Activated T-helper 2 cell treated with anti-CD3 and anti-CD28 coated beads, Interferon-gamma antibody, Interleukin-2, Interleukin-4, amounts not matched to agents 10 μg/mL and 5 μg/mL and 100 μg/mL, durations not matched to agents 14 hours and 24 hours and 36 hours (primary cell): ENCODE measurements at regions not wholly inside any gene's neighbourhood (a gene's known extent, or its start where the extent isn't known, plus 50 kb on each side); places are given as distances from the start of the nearest gene placed in this dataset.

Source experiments
- DNase-seq: peaks from one replicate; pipeline ENCODE4 v3.0.0; 2021; ENCODE audit warnings: low spot score
- H3K27ac Mint-ChIP-seq: one replicate; pipeline ENCODE4 v1.8.0; 2021; ENCODE audit warnings: mixed read lengths
- H3K27me3 Mint-ChIP-seq: one replicate; pipeline ENCODE4 v1.8.0; 2021; ENCODE audit warnings: low read depth, mixed read lengths
- H3K36me3 Mint-ChIP-seq: one replicate; pipeline ENCODE4 v1.8.0; 2021; ENCODE audit warnings: low read depth, mixed read lengths
- H3K4me1 Mint-ChIP-seq: one replicate; pipeline ENCODE4 v1.8.0; 2021; ENCODE audit warnings: low read depth, mixed read lengths
- H3K4me3 Mint-ChIP-seq: one replicate; pipeline ENCODE4 v1.8.0; 2021; ENCODE audit warnings: low read depth, mild to moderate bottlenecking, moderate library complexity, mixed read lengths
- H3K9me3 Mint-ChIP-seq: one replicate; pipeline ENCODE4 v1.8.0; 2021; ENCODE audit warnings: mixed read lengths
- intact Hi-C: fragments of 100-400 bp; cut with micrococcal nuclease; formaldehyde crosslinking; loops from one replicate; pipeline ENCODE4 v1.15.1; 2023

- Mint-ChIP-seq H3K4me1 (no peaks in the 10 kb centered on the region), H3K4me3 (no peak overlapping the region), H3K9me3 (no peaks in the 10 kb centered on the region), H3K27ac (no peak overlapping the region), H3K36me3 (no peaks in the 10 kb centered on the region), H3K27me3 (peaks cover 15% of the 10 kb centered on the region)
- DNase-seq = no peak
- intact Hi-C loops = no loop called here
Observed at GRCh38 chr17:34874478-34874877, 86.8 kb downstream of the CCT6B start.

- intact Hi-C loops = no loop called here
Observed at GRCh38 chr17:34872640-34873039, 88.6 kb downstream of the CCT6B start.

GRCh38 chr17:34869641-34870040 is 91.6 kb downstream of the CCT6B start:
- DNase-seq = no peak
- no peak overlapping the region for H3K27ac Mint-ChIP-seq
- H3K36me3 Mint-ChIP-seq = no peaks in the 10 kb centered on the region
- H3K9me3 Mint-ChIP-seq = peaks cover 14% of the 10 kb centered on the region
- intact Hi-C loops = no loop called here
- peaks cover 6% of the 10 kb centered on the region for H3K4me1 Mint-ChIP-seq
- no peak overlapping the region for H3K4me3 Mint-ChIP-seq
- peaks cover 6% of the 10 kb centered on the region for H3K27me3 Mint-ChIP-seq

More at GRCh38 chr17:34872640-34873039, 88.6 kb downstream of the CCT6B start:
- Mint-ChIP-seq H3K27me3 (peaks cover 6% of the 10 kb centered on the region), H3K27ac (no peak overlapping the region), H3K9me3 (peaks cover 14% of the 10 kb centered on the region), H3K4me1 (peaks cover 6% of the 10 kb centered on the region), H3K36me3 (no peaks in the 10 kb centered on the region), H3K4me3 (no peak overlapping the region)
- no peak for DNase-seq

GRCh38 chr17:34865716-34866115 is 95.5 kb downstream of the CCT6B start:
- no peak for DNase-seq
- H3K9me3 Mint-ChIP-seq = peaks cover 14% of the 10 kb centered on the region

GRCh38 chr17:34862384-34862783 is 98.9 kb downstream of the CCT6B start:
- intact Hi-C loops = no loop called here
- Mint-ChIP-seq H3K27ac (no peak overlapping the region), H3K27me3 (peaks cover 22% of the 10 kb centered on the region)

More at GRCh38 chr17:34865716-34866115, 95.5 kb downstream of the CCT6B start:
- intact Hi-C loops = no loop called here
- no peak overlapping the region for H3K4me3 Mint-ChIP-seq
- H3K36me3 Mint-ChIP-seq = no peaks in the 10 kb centered on the region
- H3K27ac Mint-ChIP-seq = no peak overlapping the region
- peaks cover 16% of the 10 kb centered on the region for H3K27me3 Mint-ChIP-seq
- peaks cover 6% of the 10 kb centered on the region for H3K4me1 Mint-ChIP-seq

GRCh38 chr17:34861864-34862263 is 99.4 kb downstream of the CCT6B start:
- DNase-seq = no peak
- Mint-ChIP-seq H3K27ac (no peak overlapping the region), H3K9me3 (no peaks in the 10 kb centered on the region), H3K4me1 (peaks cover 20% of the 10 kb centered on the region), H3K27me3 (peaks cover 22% of the 10 kb centered on the region), H3K36me3 (no peaks in the 10 kb centered on the region), H3K4me3 (no peak overlapping the region)
- intact Hi-C loops = no loop called here

More at GRCh38 chr17:34862384-34862783, 98.9 kb downstream of the CCT6B start:
- Mint-ChIP-seq H3K4me1 (peaks cover 20% of the 10 kb centered on the region), H3K9me3 (no peaks in the 10 kb centered on the region), H3K36me3 (no peaks in the 10 kb centered on the region), H3K4me3 (no peak overlapping the region)
- no peak for DNase-seq

GRCh38 chr17:34859652-34860051 is 101.6 kb downstream of the CCT6B start:
- no peak for DNase-seq
- no peaks in the 10 kb centered on the region for H3K36me3 Mint-ChIP-seq
- H3K27ac Mint-ChIP-seq = peak overlapping the region; percentile 78
- peaks cover 20% of the 10 kb centered on the region for H3K4me1 Mint-ChIP-seq
- intact Hi-C loops = loop anchor here (1.0 to 10.0 kb wide), 3 partner anchors 122 to 655 kb away; no protein-coding TSS in a partner anchor
- H3K9me3 Mint-ChIP-seq = no peaks in the 10 kb centered on the region
- peak overlapping the region; percentile 4 for H3K4me3 Mint-ChIP-seq
- peaks cover 26% of the 10 kb centered on the region for H3K27me3 Mint-ChIP-seq

GRCh38 chr17:34858591-34859565 is 102.4 kb downstream of the CCT6B start:
- no peaks in the 10 kb centered on the region for H3K9me3 Mint-ChIP-seq
- H3K27me3 Mint-ChIP-seq = peaks cover 26% of the 10 kb centered on the region
- peak overlapping the region; percentile 19 for H3K4me3 Mint-ChIP-seq
- peaks cover 20% of the 10 kb centered on the region for H3K4me1 Mint-ChIP-seq
- H3K36me3 Mint-ChIP-seq = no peaks in the 10 kb centered on the region
- peak overlapping the region; percentile 78 for H3K27ac Mint-ChIP-seq
- no peak for DNase-seq
- intact Hi-C loops = loop anchor here (1.0 to 10.0 kb wide), 3 partner anchors 122 to 654 kb away; no protein-coding TSS in a partner anchor

GRCh38 chr17:34853924-34854323 is 107.3 kb downstream of the CCT6B start:
- Mint-ChIP-seq H3K36me3 (no peaks in the 10 kb centered on the region), H3K9me3 (no peaks in the 10 kb centered on the region)
- DNase-seq = no peak

GRCh38 chr17:34852614-34853013 is 108.6 kb downstream of the CCT6B start:
- no peak overlapping the region for H3K4me3 Mint-ChIP-seq
- H3K27ac Mint-ChIP-seq = no peak overlapping the region
- intact Hi-C loops = loop anchor here (10.0 kb wide), 2 partner anchors 348 to 648 kb away; no protein-coding TSS in a partner anchor
- no peaks in the 10 kb centered on the region for H3K4me1 Mint-ChIP-seq
- no peaks in the 10 kb centered on the region for H3K9me3 Mint-ChIP-seq
- no peak for DNase-seq
- no peaks in the 10 kb centered on the region for H3K36me3 Mint-ChIP-seq
- peaks cover 12% of the 10 kb centered on the region for H3K27me3 Mint-ChIP-seq

More at GRCh38 chr17:34853924-34854323, 107.3 kb downstream of the CCT6B start:
- no peak overlapping the region for H3K27ac Mint-ChIP-seq
- H3K4me1 Mint-ChIP-seq = peaks cover 7% of the 10 kb centered on the region
- peaks cover 12% of the 10 kb centered on the region for H3K27me3 Mint-ChIP-seq
- intact Hi-C loops = loop anchor here (10.0 kb wide), 2 partner anchors 349 to 649 kb away; no protein-coding TSS in a partner anchor
- no peak overlapping the region for H3K4me3 Mint-ChIP-seq

GRCh38 chr17:34851961-34852540 is 109.2 kb downstream of the CCT6B start:
- Mint-ChIP-seq H3K27me3 (peaks cover 12% of the 10 kb centered on the region), H3K27ac (no peak overlapping the region), H3K9me3 (no peaks in the 10 kb centered on the region), H3K36me3 (no peaks in the 10 kb centered on the region), H3K4me3 (no peak overlapping the region), H3K4me1 (no peaks in the 10 kb centered on the region)
- intact Hi-C loops = loop anchor here (10.0 kb wide), 2 partner anchors 347 to 647 kb away; no protein-coding TSS in a partner anchor
- DNase-seq = no peak

- Mint-ChIP-seq H3K36me3 (no peaks in the 10 kb centered on the region), H3K4me3 (no peak overlapping the region), H3K9me3 (no peaks in the 10 kb centered on the region), H3K27me3 (peaks cover 12% of the 10 kb centered on the region), H3K27ac (no peak overlapping the region), H3K4me1 (no peaks in the 10 kb centered on the region)
- no peak for DNase-seq
- intact Hi-C loops = loop anchor here (10.0 kb wide), 2 partner anchors 346 to 646 kb away; no protein-coding TSS in a partner anchor
Observed at GRCh38 chr17:34850964-34851363, 110.3 kb downstream of the CCT6B start.
